K562 (cell line): ENCODE measurements at regions not wholly inside any gene's neighbourhood (a gene's known extent, or its start where the extent isn't known, plus 50 kb on each side); places are given as distances from the start of the nearest gene placed in this dataset.
A peak's percentile ranks its signal among the peaks of the same experiment; 100 is the strongest.

ENCODE experiments used
- DDX20 ChIP-seq: fragments of 450-650 bp; IDR thresholded peaks from 2 replicates; pipeline ENCODE4 v1.6.1; 2016; ENCODE audit warnings: missing genetic modification characterization, low read depth, mild to moderate bottlenecking, missing compliant biosample characterization, moderate library complexity
- ESRRA ChIP-seq: fragments of 450-650 bp; IDR thresholded peaks from 2 replicates; pipeline ENCODE4 v1.6.1; 2014; ENCODE audit warnings: low read depth, mild to moderate bottlenecking, moderate library complexity, borderline replicate concordance
- GTF2B ChIP-seq: IDR thresholded peaks from 2 replicates; pipeline ENCODE4 v1.6.1; 2011; ENCODE audit not compliant: insufficient read length; ENCODE audit errors: extremely low read depth
- HOMEZ ChIP-seq: fragments of 250-450 bp; sonication (Bioruptor Pico); IDR thresholded peaks from 2 replicates; pipeline ENCODE4 v1.4.0; 2020; ENCODE audit warnings: mild to moderate bottlenecking, moderate library complexity
- NFIC ChIP-seq: fragments of 450-650 bp; IDR thresholded peaks from 2 replicates; pipeline ENCODE4 v1.6.1; 2017; ENCODE audit warnings: mild to moderate bottlenecking, inconsistent platforms
- NR4A1 ChIP-seq, 2 experiments: fragments of 250-450 bp in 1 of 2; fragments of 450-650 bp in 1 of 2; sonication (Bioruptor Pico) in 1 of 2; IDR thresholded peaks; 2 replicates each; pipeline versions ENCODE4 v1.4.0 to v1.6.1; 2016 to 2020; ENCODE audit warnings: mild to moderate bottlenecking in 2 of 2, missing compliant biosample characterization in 1 of 2, missing genetic modification characterization in 1 of 2, moderate library complexity in 1 of 2
- NRF1 ChIP-seq, 2 experiments: fragments of 450-650 bp; IDR thresholded peaks in 1 of 2; conservative IDR thresholded peaks in 1 of 2; 2 replicates each; pipeline ENCODE4 v1.6.1; 2014; ENCODE audit warnings: mild to moderate bottlenecking in 2 of 2
- PHB ChIP-seq: fragments of 250-450 bp; sonication (Bioruptor Pico); IDR thresholded peaks from 2 replicates; pipeline ENCODE4 v1.5.0; 2021
- POLR3A ChIP-seq: IDR thresholded peaks from 2 replicates; pipeline ENCODE4 v1.6.1; 2011; ENCODE audit warnings: borderline replicate concordance, mild to moderate bottlenecking, moderate library complexity; ENCODE audit not compliant: insufficient read length, insufficient read depth; ENCODE audit errors: extremely low read depth
- POLR3G ChIP-seq: IDR thresholded peaks from 2 replicates; pipeline ENCODE4 v1.6.1; 2011; ENCODE audit not compliant: insufficient read length, insufficient replicate concordance; ENCODE audit errors: extremely low read depth
- SP1 ChIP-seq: sonication (generic); formaldehyde crosslinking; IDR thresholded peaks from 2 replicates; pipeline ENCODE4 v1.8.1; 2022; ENCODE audit warnings: mild to moderate bottlenecking, missing genetic modification reagents
- SPI1 ChIP-seq: IDR thresholded peaks from 2 replicates; pipeline ENCODE4 v1.6.1; 2011; ENCODE audit warnings: low read depth, low read length, control low read depth, borderline replicate concordance
- TCF7L2 ChIP-seq: fragments of 150-350 bp; IDR thresholded peaks from 2 replicates; pipeline ENCODE4 v1.6.1; 2016; ENCODE audit warnings: low read depth, mild to moderate bottlenecking, low read length, moderate library complexity
- ZFP36 ChIP-seq: fragments of 150-350 bp; IDR thresholded peaks from 2 replicates; pipeline ENCODE4 v1.6.1; 2018; ENCODE audit warnings: low read length, low read depth; ENCODE audit not compliant: partially characterized antibody
- ZFPM2 ChIP-seq: fragments of 250-450 bp; sonication (Bioruptor Pico); IDR thresholded peaks from 2 replicates; pipeline ENCODE4 v1.5.1; 2022; ENCODE audit warnings: mild to moderate bottlenecking
- ZNF212 ChIP-seq: fragments of 450-650 bp; formaldehyde crosslinking; IDR thresholded peaks from 2 replicates; pipeline ENCODE4 v1.4.0; 2020; ENCODE audit warnings: mild to moderate bottlenecking
- ZNF263 ChIP-seq: sonication (generic); formaldehyde crosslinking; IDR thresholded peaks from 2 replicates; pipeline ENCODE4 v1.8.0; 2022; ENCODE audit warnings: mild to moderate bottlenecking, missing genetic modification reagents, borderline replicate concordance
- ZNF518B ChIP-seq: fragments of 250-450 bp; sonication (Bioruptor Pico); IDR thresholded peaks from 2 replicates; pipeline ENCODE4 v1.5.0; 2021; ENCODE audit warnings: mild to moderate bottlenecking, moderate library complexity
- ZNF584 ChIP-seq: fragments of 200-800 bp; sonication (Bioruptor generic); IDR thresholded peaks from 2 replicates; pipeline ENCODE4 v1.6.1; 2016; ENCODE audit warnings: low read depth, mild to moderate bottlenecking, missing genetic modification characterization, missing compliant biosample characterization
- ZNF780A ChIP-seq: fragments of 250-450 bp; sonication (Bioruptor Pico); IDR thresholded peaks from 2 replicates; pipeline ENCODE4 v1.5.0; 2021; ENCODE audit warnings: mild to moderate bottlenecking
- TF ChIP-seq, protein P1 (sequence below), 2 experiments: fragments of 450-650 bp in 1 of 2; sonication (generic) in 1 of 2; formaldehyde crosslinking; conservative IDR thresholded peaks; 2 replicates each; pipeline versions ENCODE4 v1.4.0 to v1.8.1; 2020 to 2022; ENCODE audit warnings: mild to moderate bottlenecking in 1 of 2, missing genetic modification reagents in 1 of 2

DNA sequence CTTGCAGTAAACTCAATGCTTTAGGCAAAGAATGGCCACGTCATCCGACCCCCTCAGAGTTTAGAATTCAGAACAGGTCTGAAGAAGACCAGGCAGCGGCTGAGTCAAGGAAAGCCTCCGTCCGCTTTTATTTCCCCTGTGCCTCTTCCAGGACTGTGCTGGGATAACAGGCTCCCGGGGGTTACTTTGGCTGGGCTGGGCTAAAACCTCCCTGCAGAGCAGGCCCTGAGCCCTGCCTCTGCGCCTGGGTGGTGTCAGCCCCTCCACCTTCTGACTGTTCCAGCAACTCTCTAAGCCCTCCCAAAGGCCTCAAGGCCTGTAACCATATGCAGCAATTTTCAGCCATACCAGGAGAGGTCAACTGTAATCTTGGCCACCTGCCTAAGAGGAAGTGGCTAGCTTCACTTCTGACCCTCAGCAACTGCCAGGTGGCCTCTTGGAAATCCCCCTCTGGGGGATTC, 166.5 kb downstream of the RPIA start (continued):
- TF ChIP-seq POLR3A, result no peak
- TF ChIP-seq ZNF263 (CRISPR knock-in tag), result no peak
- no peak for TF ChIP-seq PHB (CRISPR knock-in tag)
- no peak for TF ChIP-seq HOMEZ (CRISPR knock-in tag)
- no peak for TF ChIP-seq ZNF584 (CRISPR knock-in tag)
- TF ChIP-seq NR4A1 (CRISPR knock-in tag; IDR thresholded peaks at IDR 0.05), result no peak
- no peak for TF ChIP-seq NR4A1 (tag; IDR thresholded peaks at IDR 0.05)
- no peak for TF ChIP-seq ZFPM2 (CRISPR knock-in tag)
- no peak for TF ChIP-seq ZNF780A (CRISPR knock-in tag)
- 0 out of 2 replicates have a peak, but pooled peaks have one; percentile 30 for TF ChIP-seq NFIC
- TF ChIP-seq ZFP36, result no peak
- peak; percentile 85 for TF ChIP-seq SPI1
- TF ChIP-seq TCF7L2, result no peak
- TF ChIP-seq ZNF518B (CRISPR knock-in tag), result no peak
- TF ChIP-seq SP1 (CRISPR knock-in tag), result no peak
- no peak for TF ChIP-seq NRF1 (conservative IDR thresholded peaks at IDR 0.05 in 1 of 2, IDR thresholded peaks at IDR 0.05 in 1 of 2)
- no peak for TF ChIP-seq ESRRA
- TF ChIP-seq DDX20 (tag), result no peak
- TF ChIP-seq ZNF212, result no peak
- no peak for TF ChIP-seq POLR3G
- TF ChIP-seq, protein P1, sequence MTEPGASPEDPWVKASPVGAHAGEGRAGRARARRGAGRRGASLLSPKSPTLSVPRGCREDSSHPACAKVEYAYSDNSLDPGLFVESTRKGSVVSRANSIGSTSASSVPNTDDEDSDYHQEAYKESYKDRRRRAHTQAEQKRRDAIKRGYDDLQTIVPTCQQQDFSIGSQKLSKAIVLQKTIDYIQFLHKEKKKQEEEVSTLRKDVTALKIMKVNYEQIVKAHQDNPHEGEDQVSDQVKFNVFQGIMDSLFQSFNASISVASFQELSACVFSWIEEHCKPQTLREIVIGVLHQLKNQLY (CRISPR knock-in tag; conservative IDR thresholded peaks at IDR 0.05), result no peak
- no peak for TF ChIP-seq GTF2B
